RPMI7951 (cell line): ENCODE measurements at regions not wholly inside any gene's neighbourhood (a gene's known extent, or its start where the extent isn't known, plus 50 kb on each side); places are given as distances from the start of the nearest gene placed in this dataset.
A peak's percentile ranks its signal among the peaks of the same experiment; 100 is the strongest.
"Not testable (repeated sequence)": the region's sequence is repeated elsewhere in the genome, so short reads cannot be mapped to it uniquely, and the experiment has no call there.

Experiments used
- DNase-seq: peaks from one replicate; pipeline ENCODE4 v3.0.0-alpha.2; 2012; ENCODE audit warnings: low read depth

GRCh38 chr7:155954550-155955366 is 142.5 kb upstream of the SHH start:
- no peak for DNase-seq

- no peak for DNase-seq
Observed at GRCh38 chr7:155953781-155954549, 141.7 kb upstream of the SHH start.

- DNase-seq, result no peak
Observed at GRCh38 chr7:155953501-155953778, 141.2 kb upstream of the SHH start.

GRCh38 chr7:155951554-155952158 is 139.4 kb upstream of the SHH start:
- DNase-seq, result peak; percentile 98

- DNase-seq, result no peak
Observed at GRCh38 chr7:155950898-155951553, 138.8 kb upstream of the SHH start.

- DNase-seq, result no peak
Observed at GRCh38 chr7:155948845-155949244, 136.6 kb upstream of the SHH start.

- DNase-seq, result no peak
Observed at GRCh38 chr7:155948423-155948822, 136.2 kb upstream of the SHH start.

GRCh38 chr7:155947051-155947450 is 134.8 kb upstream of the SHH start:
- peak; percentile 78 for DNase-seq

GRCh38 chr7:155945670-155946325 is 133.5 kb upstream of the SHH start:
- no peak for DNase-seq

- no peak for DNase-seq
Observed at GRCh38 chr7:155944901-155945300, 132.6 kb upstream of the SHH start.

GRCh38 chr7:155943251-155943899 is 131.1 kb upstream of the SHH start:
- no peak for DNase-seq

GRCh38 chr7:155942226-155942950 is 130.1 kb upstream of the SHH start:
- DNase-seq, result no peak

GRCh38 chr7:155941688-155942087 is 129.4 kb upstream of the SHH start:
- no peak for DNase-seq

- DNase-seq, result no peak
Observed at GRCh38 chr7:155939350-155939749, 127.1 kb upstream of the SHH start.

GRCh38 chr7:155938129-155938528 is 125.9 kb upstream of the SHH start:
- no peak for DNase-seq

GRCh38 chr7:155935726-155936125 is 123.5 kb upstream of the SHH start:
- DNase-seq, result no peak

GRCh38 chr7:155935005-155935557 is 122.8 kb upstream of the SHH start:
- DNase-seq, result no peak

GRCh38 chr7:155932324-155932723 is 120.1 kb upstream of the SHH start:
- DNase-seq, result not testable (repeated sequence)

GRCh38 chr7:155931396-155932085 is 119.3 kb upstream of the SHH start:
- no peak for DNase-seq

GRCh38 chr7:155930527-155930926 is 118.3 kb upstream of the SHH start:
- no peak for DNase-seq
